ENCODE measurements at regions not wholly inside any gene's neighbourhood (a gene's known extent, or its start where the extent isn't known, plus 50 kb on each side); places are given as distances from the start of the nearest gene placed in this dataset.

- no peaks in the 10 kb centered on the region for H3K9me3 Mint-ChIP-seq
Observed at GRCh38 chr7:49700841-49701240, 72.6 kb upstream of the VWC2 start.

GRCh38 chr7:49702099-49702498 lies 71.3 kb upstream of the VWC2 start:
- Mint-ChIP-seq H3K9me3 (no peaks in the 10 kb centered on the region), H3K4me1 (no peaks in the 10 kb centered on the region), H3K36me3 (ENCODE audit: low read depth) (no peaks in the 10 kb centered on the region), H3K4me3 (no peak overlapping the region), H3K27ac (no peak overlapping the region), H3K27me3 (ENCODE audit: low read depth, poor library complexity) (no peaks in the 10 kb centered on the region)
- no peak for TF ChIP-seq CTCF (IDR thresholded peaks at IDR 0.05)
- DNase-seq: no peak

More at GRCh38 chr7:49700841-49701240, 72.6 kb upstream of the VWC2 start:
- no peak for DNase-seq
- Mint-ChIP-seq H3K36me3 (ENCODE audit: low read depth) (no peaks in the 10 kb centered on the region), H3K27ac (no peak overlapping the region), H3K27me3 (ENCODE audit: low read depth, poor library complexity) (no peaks in the 10 kb centered on the region), H3K4me1 (no peaks in the 10 kb centered on the region), H3K4me3 (no peak overlapping the region)
- no peak for TF ChIP-seq CTCF (IDR thresholded peaks at IDR 0.05)

- H3K36me3 Mint-ChIP-seq (ENCODE audit: low read depth): no peaks in the 10 kb centered on the region
- H3K9me3 Mint-ChIP-seq: no peaks in the 10 kb centered on the region
- H3K4me3 Mint-ChIP-seq: no peak overlapping the region
- no peak for DNase-seq
- no peaks in the 10 kb centered on the region for H3K27me3 Mint-ChIP-seq (ENCODE audit: low read depth, poor library complexity)
- no peak for TF ChIP-seq CTCF (IDR thresholded peaks at IDR 0.05)
- no peaks in the 10 kb centered on the region for H3K4me1 Mint-ChIP-seq
- H3K27ac Mint-ChIP-seq: no peak overlapping the region
Observed at GRCh38 chr7:49703337-49703736, 70.1 kb upstream of the VWC2 start.

GRCh38 chr7:49703881-49704280 lies 69.6 kb upstream of the VWC2 start:
- Mint-ChIP-seq H3K27me3 (ENCODE audit: low read depth, poor library complexity) (no peaks in the 10 kb centered on the region), H3K4me1 (no peaks in the 10 kb centered on the region), H3K36me3 (ENCODE audit: low read depth) (no peaks in the 10 kb centered on the region), H3K27ac (no peak overlapping the region), H3K9me3 (no peaks in the 10 kb centered on the region), H3K4me3 (no peak overlapping the region)
- TF ChIP-seq CTCF (IDR thresholded peaks at IDR 0.05): no peak
- no peak for DNase-seq

- Mint-ChIP-seq H3K27ac (no peak overlapping the region), H3K4me3 (no peak overlapping the region), H3K9me3 (no peaks in the 10 kb centered on the region), H3K27me3 (ENCODE audit: low read depth, poor library complexity) (peaks cover 3% of the 10 kb centered on the region), H3K4me1 (no peaks in the 10 kb centered on the region), H3K36me3 (ENCODE audit: low read depth) (no peaks in the 10 kb centered on the region)
- TF ChIP-seq CTCF (IDR thresholded peaks at IDR 0.05): no peak
- DNase-seq: no peak
Observed at GRCh38 chr7:49706106-49706505, 67.3 kb upstream of the VWC2 start.

GRCh38 chr7:49707891-49708290 lies 65.5 kb upstream of the VWC2 start:
- no peak for DNase-seq
- H3K36me3 Mint-ChIP-seq (ENCODE audit: low read depth): no peaks in the 10 kb centered on the region
- no peak overlapping the region for H3K27ac Mint-ChIP-seq
- H3K4me3 Mint-ChIP-seq: no peak overlapping the region
- no peak for TF ChIP-seq CTCF (IDR thresholded peaks at IDR 0.05)
- H3K27me3 Mint-ChIP-seq (ENCODE audit: low read depth, poor library complexity): peaks cover 3% of the 10 kb centered on the region
- peaks cover 4% of the 10 kb centered on the region for H3K9me3 Mint-ChIP-seq
- no peaks in the 10 kb centered on the region for H3K4me1 Mint-ChIP-seq
